Hypothalamus (tissue), 51 donors: ENCODE measurements at regions not wholly inside any gene's neighbourhood (a gene's known extent, or its start where the extent isn't known, plus 50 kb on each side); places are given as distances from the start of the nearest gene placed in this dataset.

Experiments used
- DNase-seq, 51 donors: peaks; one replicate each; lab custom pipeline; 2025; lab: John Stamatoyannopoulos, UW

- no peak for DNase-seq
Measured at GRCh38 chr3:34842706-34843480, 796.4 kb upstream of the ARPP21 start.

DNA sequence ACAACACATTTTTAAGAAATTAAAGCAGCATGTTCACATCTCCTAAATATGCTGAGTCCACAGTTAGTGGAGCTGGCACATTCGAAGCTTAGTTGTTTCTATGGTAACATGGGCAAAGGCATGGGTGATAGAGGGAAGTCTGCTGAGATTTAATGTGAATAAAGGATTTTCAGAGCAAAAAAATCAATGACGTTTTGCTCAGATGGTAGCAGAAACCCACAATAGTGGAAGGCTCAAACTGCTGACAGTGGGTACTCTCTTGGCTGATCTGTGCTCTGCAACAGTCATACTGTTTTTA lies 795.1 kb upstream of the ARPP21 start:
- DNase-seq = peak in 1 of 51 donors; percentile 45

DNA sequence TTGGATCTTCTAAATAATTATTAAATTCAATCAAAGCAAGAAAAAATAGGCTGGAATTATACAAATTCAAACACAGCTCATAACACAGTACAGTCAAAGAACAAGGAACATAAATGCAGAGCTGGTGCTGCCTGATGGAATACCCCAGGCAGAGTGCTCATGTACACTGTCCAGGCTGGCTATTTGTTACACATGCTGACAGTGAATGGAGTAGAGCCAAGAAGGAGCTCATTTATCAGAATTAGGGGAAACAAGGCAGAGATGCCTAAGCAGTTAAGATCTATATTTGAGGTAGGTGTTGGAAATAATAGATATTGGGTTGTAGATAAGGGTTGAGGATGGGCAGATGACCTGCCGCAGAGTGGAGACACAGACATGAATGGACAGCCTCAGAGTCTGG lies 788.2 kb upstream of the ARPP21 start:
- DNase-seq = no peak

- no peak for DNase-seq
Measured at GRCh38 chr3:34852844-34853439, 786.4 kb upstream of the ARPP21 start.

DNA sequence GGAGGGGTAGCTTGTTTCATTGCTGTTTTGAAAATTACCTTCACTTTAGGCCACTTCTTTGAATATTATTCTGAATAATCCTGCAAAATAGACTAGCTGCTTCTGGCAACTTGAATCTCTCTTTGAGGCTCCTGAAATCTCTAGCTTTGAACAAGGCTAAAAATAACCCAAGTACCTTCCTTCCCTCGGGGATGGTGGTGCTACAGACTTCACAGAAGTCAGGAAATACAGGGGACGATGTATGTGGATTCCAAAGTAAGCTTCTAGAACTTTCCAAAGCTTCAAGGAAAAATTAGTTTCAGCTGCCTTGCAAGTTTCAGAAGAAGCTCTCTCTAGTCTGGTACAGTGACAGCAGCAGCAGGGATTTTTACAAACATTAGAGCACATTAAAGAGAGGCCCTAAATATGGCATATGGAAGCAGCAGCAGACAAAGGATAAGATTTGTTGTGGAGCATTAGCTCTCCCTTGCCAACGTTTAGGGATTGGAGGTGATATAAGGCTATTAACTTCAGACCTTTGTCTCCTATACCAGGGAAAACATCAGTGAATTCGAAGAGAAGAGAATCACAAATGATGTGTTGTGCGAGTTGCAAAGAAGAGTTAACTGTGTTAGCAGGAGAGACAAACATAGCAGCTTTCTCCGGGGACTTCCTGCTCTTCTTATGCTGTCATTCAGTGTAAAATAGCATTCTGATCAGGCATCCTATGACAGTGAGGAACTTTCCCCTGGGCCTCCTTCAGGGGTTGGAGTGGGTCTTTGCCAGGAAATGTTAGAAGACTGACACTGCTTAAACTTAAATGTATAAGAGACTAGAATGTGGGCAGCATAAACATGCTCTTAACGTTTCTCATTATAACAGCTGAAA lies 783.0 kb upstream of the ARPP21 start:
- DNase-seq = no peak

DNA sequence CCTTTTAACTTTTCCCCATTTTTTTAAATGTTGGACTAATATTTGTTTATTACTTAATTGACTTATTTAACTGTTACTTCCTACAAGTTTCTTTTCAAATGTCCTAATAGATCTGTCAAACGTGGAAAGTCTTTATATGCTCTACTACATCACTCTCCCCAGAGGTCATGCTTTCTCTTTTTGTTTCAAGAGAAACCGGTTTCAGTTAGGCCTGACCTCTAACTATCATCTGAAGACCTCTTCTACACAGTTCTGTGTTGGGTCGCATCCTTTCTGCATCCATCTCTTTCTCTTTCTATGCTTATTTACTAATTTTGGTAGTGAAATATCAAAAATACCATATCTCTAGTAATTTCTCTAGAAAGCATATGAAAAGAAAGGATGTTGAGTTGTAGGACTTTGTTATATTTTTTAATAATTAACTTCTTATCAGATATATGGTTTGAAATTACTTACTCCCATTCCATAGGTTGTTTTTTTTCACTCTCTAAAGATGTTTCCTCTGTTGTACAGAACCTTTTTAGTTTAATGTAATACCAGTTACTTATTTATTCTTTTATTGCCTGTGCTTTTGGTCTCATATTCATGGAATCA lies 781.2 kb upstream of the ARPP21 start:
- DNase-seq = no peak

DNA sequence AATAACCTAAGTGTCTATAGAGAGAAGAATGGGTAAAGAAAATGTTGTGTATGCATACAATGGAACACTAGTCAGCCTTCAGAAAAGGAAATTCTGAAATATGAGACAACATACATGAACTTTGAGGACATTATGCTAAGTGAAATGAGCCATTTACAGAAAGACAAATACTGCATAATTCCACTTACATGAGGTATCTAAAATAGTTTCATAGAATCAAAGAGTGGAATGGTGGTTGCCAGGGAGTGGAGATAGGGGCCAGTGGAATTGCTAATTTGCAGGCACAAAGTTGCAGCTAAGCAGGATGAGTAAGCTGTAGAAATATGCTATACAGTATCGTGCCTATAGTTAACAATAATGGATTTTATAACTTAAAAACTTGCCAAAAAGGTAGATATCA lies 779.6 kb upstream of the ARPP21 start:
- no peak for DNase-seq

- no peak for DNase-seq
Measured at GRCh38 chr3:34862456-34862855, 776.9 kb upstream of the ARPP21 start.

GRCh38 chr3:34863485-34863884 lies 775.8 kb upstream of the ARPP21 start:
- DNase-seq = no peak

- no peak for DNase-seq
Measured at GRCh38 chr3:34864011-34864410, 775.3 kb upstream of the ARPP21 start.

DNA sequence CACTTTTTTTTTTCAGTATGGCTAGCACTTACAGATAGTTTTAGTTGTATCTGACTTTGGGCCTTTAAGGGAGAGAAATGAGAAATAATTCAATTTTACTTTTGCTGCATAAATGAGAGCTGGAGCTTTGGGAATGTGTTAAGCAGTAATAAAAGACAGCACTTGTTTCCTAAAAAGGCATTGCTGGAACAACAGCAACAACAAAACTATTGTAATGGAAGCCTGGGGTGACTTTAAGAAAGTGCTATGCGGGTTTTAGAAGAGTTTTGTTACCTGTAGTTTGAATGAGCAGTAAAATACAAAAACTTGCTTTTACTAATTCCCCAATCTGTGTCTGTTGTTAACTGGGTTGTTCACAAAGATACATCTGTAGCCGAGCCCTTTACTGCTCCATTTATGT lies 774.0 kb upstream of the ARPP21 start:
- no peak for DNase-seq

DNA sequence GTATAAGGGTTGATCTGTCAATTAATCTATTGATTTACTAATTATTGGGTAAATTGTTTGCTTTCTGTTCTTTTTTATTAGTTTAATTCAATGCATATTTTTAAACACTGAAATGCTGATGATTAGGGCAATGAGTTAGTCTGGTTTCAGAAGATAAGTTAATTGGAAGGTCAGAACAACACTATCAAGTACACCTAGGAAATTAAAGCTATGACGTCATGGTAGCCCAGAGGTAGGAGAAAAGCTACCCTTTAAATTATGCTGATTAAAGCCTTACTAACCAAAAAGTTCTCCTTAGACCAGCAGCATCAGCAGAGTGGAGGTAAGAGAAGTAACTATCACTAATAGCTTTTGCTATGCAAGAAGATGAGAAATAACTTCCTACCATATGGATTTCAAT lies 770.4 kb upstream of the ARPP21 start:
- no peak for DNase-seq

DNA sequence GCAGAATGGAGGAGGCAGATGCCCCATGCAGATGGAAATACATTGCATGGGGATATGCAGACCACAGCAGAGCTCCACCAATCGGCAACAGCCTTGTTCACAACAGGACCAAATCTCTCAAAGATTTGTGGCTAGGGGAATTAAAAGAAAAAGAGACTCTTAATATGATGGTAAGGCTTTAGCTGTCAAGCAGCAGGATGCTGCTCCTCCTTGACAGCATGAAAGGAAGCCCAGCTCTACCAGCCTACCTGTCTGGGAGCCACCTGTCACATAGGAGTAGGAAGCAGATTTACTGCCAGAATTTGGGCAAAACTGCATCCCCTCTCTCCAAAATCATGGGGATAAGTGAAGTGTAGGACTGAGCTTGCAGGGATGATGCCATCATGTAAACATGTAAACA lies 769.6 kb upstream of the ARPP21 start:
- DNase-seq = no peak

GRCh38 chr3:34872406-34872805 lies 766.9 kb upstream of the ARPP21 start:
- DNase-seq = no peak

- no peak for DNase-seq
Measured at GRCh38 chr3:34876997-34877396, 762.3 kb upstream of the ARPP21 start.

DNA sequence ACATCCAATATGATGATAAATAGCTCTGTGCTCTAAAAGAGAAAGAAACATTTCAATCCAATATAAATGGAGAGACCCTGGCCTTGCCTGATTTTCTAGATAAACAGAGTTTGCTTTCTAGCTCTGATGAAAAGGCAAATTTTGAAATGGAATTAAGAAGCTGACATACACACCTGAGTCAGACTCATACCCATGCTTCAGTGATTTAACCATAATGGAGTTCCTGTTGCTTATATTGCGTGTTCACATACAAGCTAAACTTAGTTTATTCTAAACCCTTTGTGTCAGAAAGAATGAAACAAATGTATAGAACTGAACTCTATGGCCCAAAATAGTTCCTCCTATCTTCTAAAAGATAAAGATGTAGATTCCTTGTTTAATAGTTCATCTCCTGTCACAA lies 760.8 kb upstream of the ARPP21 start:
- DNase-seq = no peak

DNA sequence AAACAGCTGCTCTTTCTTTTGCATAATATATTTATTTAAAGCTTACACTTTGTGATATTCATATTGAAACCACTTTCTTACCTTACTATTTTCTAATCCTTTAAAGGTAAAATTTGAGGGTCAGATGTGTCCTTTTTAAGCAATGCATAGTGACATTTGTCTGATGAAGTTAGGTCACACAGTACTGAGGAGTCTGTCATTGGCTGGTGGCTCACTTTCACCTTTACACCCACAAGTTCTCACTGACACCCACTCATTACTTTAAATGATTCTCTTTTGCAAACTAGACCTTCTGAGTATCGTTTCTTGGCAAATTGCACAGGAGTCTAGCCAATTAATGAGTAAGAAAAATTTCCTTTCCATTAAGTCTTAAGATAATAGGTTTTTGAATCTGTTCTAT lies 758.3 kb upstream of the ARPP21 start:
- peak in 1 of 51 donors; percentile 1 for DNase-seq

- DNase-seq = peak in 1 of 51 donors; percentile 4
Measured at GRCh38 chr3:34882764-34883163, 756.6 kb upstream of the ARPP21 start.

- no peak for DNase-seq
Measured at GRCh38 chr3:34884007-34884406, 755.3 kb upstream of the ARPP21 start.

- DNase-seq = no peak
Measured at GRCh38 chr3:34886443-34886842, 752.9 kb upstream of the ARPP21 start.

DNA sequence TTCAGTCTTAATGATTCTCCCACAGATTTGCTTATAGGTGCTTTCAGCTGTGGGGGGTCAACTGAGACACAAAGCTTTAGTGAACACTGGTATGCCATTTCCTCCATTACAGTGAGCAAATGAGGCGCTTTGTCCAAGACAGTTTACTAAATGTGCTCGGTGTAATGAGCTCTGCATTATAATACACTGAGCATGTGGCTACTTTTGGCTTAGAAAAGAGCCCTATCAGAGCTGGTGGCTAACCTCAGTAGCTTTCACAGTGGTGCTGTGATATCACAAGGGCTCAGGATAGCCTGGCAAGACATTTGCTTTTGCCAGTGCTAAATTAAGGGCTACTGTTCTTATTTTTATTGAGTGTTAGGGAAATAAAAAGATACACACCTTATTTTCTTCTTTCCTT lies 749.7 kb upstream of the ARPP21 start:
- DNase-seq = no peak
